ENCODE measurements at regions not wholly inside any gene's neighbourhood (a gene's known extent, or its start where the extent isn't known, plus 50 kb on each side); places are given as distances from the start of the nearest gene placed in this dataset.

- H3K9me3 Mint-ChIP-seq (ENCODE audit: insufficient read depth): no peaks in the 10 kb centered on the region
- H3K36me3 ChIP-seq (replicated peaks in 1 of 2; ENCODE audit: control extremely low read depth in 1 of 2, control insufficient read depth in 1 of 2, extremely low read depth in 1 of 2, insufficient read depth in 2 of 2, low read length in 1 of 2): no peaks in the 10 kb centered on the region
- DNase-seq (no peak), ATAC-seq (ENCODE audit: low read depth) (no peak)
- H3K9me3 ChIP-seq (ENCODE audit: control extremely low read depth in 1 of 3, control insufficient read depth in 2 of 3, insufficient read depth in 1 of 3, low read length in 2 of 3): peaks cover 0 to 3% (median 3%) of the 10 kb centered on the region in 3 donors
- no peak overlapping the region for H3K4me3 ChIP-seq (ENCODE audit: control extremely low read depth in 1 of 5, extremely low read depth in 1 of 5, insufficient read depth in 1 of 5, low read depth in 2 of 5, low read length in 4 of 5)
- H3K4me2 ChIP-seq (replicated peaks; ENCODE audit: low read depth, low read length, poor library complexity, severe bottlenecking): no peak overlapping the region
- H3K4me1 ChIP-seq (ENCODE audit: control insufficient read depth in 2 of 2, insufficient read depth in 2 of 2, low read length in 2 of 2): peaks cover 0 to 9% of the 10 kb centered on the region in 2 donors
- no peaks in the 10 kb centered on the region for H3K79me2 ChIP-seq (ENCODE audit: control insufficient read depth, insufficient read depth, low read length)
- H3K4me3 Mint-ChIP-seq: no peak overlapping the region
- no peaks in the 10 kb centered on the region for H4K20me1 ChIP-seq (ENCODE audit: control insufficient read depth, insufficient read depth, low read length, poor library complexity, severe bottlenecking)
- H3K9ac ChIP-seq (ENCODE audit: low read length): no peak overlapping the region
- intact Hi-C loops (cut with micrococcal nuclease): no loop called here
- H3K27me3 Mint-ChIP-seq: peaks cover 9% of the 10 kb centered on the region
- 98% methylated on average over 4 of the region's 4 CpGs for WGBS (ENCODE audit: insufficient coverage)
- H3K4me1 Mint-ChIP-seq: peaks cover 6% of the 10 kb centered on the region
- CTCF ChIA-PET: interaction anchor here (0.6 kb wide), 1 partner anchor 106 kb away, joined by 4 read pairs; no protein-coding TSS in a partner anchor
- TF ChIP-seq CTCF (IDR thresholded peaks at IDR 0.05) (no peak), EZH2 (IDR thresholded peaks at IDR 0.05; ENCODE audit: borderline replicate concordance, insufficient read depth, low read depth, low read length, poor library complexity, severe bottlenecking) (no peak)
- H3K27ac ChIP-seq (ENCODE audit: low read length in 2 of 2): no peak overlapping the region
- no peaks in the 10 kb centered on the region for H3K27me3 ChIP-seq (replicated peaks in 1 of 4; ENCODE audit: control extremely low read depth in 1 of 4, control insufficient read depth in 3 of 4, insufficient read depth in 4 of 4, low read length in 3 of 4)
- no peak overlapping the region for H2AFZ ChIP-seq (ENCODE audit: insufficient read depth, low read depth, low read length, poor library complexity, severe bottlenecking)
- POLR2A ChIA-PET: no interaction called here
- H3K27ac Mint-ChIP-seq: no peak overlapping the region
Observed at GRCh38 chr7:47215049-47215448, 366.9 kb downstream of the TNS3 start.

DNA sequence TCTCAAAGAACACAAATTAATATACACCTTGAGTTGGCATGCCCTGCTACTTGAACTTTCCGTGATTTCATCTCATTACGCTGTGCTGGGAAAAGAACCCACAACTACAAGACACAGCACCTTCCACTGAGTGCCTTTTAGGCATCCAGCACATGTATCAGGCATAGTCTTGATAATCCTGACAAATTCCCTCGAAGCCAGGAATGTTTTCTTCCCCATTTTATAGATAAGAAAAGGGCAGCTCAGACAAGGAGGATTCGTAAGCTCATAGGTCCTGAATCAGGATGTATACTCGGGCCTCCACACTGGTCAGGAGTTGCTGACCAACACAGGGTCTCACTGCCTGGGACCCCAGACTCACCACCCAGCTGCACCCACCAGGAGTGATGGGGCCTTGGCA lies 368.6 kb downstream of the TNS3 start:
- CTCF ChIA-PET: no interaction called here
- no peaks in the 10 kb centered on the region for H3K9me3 Mint-ChIP-seq (ENCODE audit: insufficient read depth)
- H3K4me1 ChIP-seq (ENCODE audit: control insufficient read depth in 2 of 2, insufficient read depth in 2 of 2, low read length in 2 of 2): peaks cover 0 to 9% of the 10 kb centered on the region in 2 donors
- no peak for DNase-seq
- no peak overlapping the region for H3K27ac Mint-ChIP-seq
- TF ChIP-seq CTCF (IDR thresholded peaks at IDR 0.05) (no peak), EZH2 (IDR thresholded peaks at IDR 0.05; ENCODE audit: borderline replicate concordance, insufficient read depth, low read depth, low read length, poor library complexity, severe bottlenecking) (no peak)
- 88% methylated on average over 2 of the region's 5 CpGs for WGBS (ENCODE audit: insufficient coverage)
- H3K9ac ChIP-seq (ENCODE audit: low read length): no peak overlapping the region
- H3K4me3 ChIP-seq (ENCODE audit: control extremely low read depth in 1 of 5, extremely low read depth in 1 of 5, insufficient read depth in 1 of 5, low read depth in 2 of 5, low read length in 4 of 5): no peak overlapping the region
- intact Hi-C loops (cut with micrococcal nuclease): no loop called here
- H3K4me2 ChIP-seq (replicated peaks; ENCODE audit: low read depth, low read length, poor library complexity, severe bottlenecking): no peak overlapping the region
- peaks cover 0 to 3% (median 3%) of the 10 kb centered on the region in 3 donors for H3K9me3 ChIP-seq (ENCODE audit: control extremely low read depth in 1 of 3, control insufficient read depth in 2 of 3, insufficient read depth in 1 of 3, low read length in 2 of 3)
- no peaks in the 10 kb centered on the region for H3K36me3 ChIP-seq (replicated peaks in 1 of 2; ENCODE audit: control extremely low read depth in 1 of 2, control insufficient read depth in 1 of 2, extremely low read depth in 1 of 2, insufficient read depth in 2 of 2, low read length in 1 of 2)
- no peak for ATAC-seq (ENCODE audit: low read depth)
- no peak overlapping the region for H3K27ac ChIP-seq (ENCODE audit: low read length in 2 of 2)
- peaks cover 21% of the 10 kb centered on the region for H3K27me3 Mint-ChIP-seq
- H3K79me2 ChIP-seq (ENCODE audit: control insufficient read depth, insufficient read depth, low read length): no peaks in the 10 kb centered on the region
- no peak overlapping the region for H2AFZ ChIP-seq (ENCODE audit: insufficient read depth, low read depth, low read length, poor library complexity, severe bottlenecking)
- no peaks in the 10 kb centered on the region for H3K27me3 ChIP-seq (replicated peaks in 1 of 4; ENCODE audit: control extremely low read depth in 1 of 4, control insufficient read depth in 3 of 4, insufficient read depth in 4 of 4, low read length in 3 of 4)
- POLR2A ChIA-PET: no interaction called here
- peaks cover 6% of the 10 kb centered on the region for H3K4me1 Mint-ChIP-seq
- H4K20me1 ChIP-seq (ENCODE audit: control insufficient read depth, insufficient read depth, low read length, poor library complexity, severe bottlenecking): no peaks in the 10 kb centered on the region
- H3K4me3 Mint-ChIP-seq: no peak overlapping the region
